Gastroesophageal sphincter (tissue), 4 donors: ENCODE measurements at regions not wholly inside any gene's neighbourhood (a gene's known extent, or its start where the extent isn't known, plus 50 kb on each side); places are given as distances from the start of the nearest gene placed in this dataset.
A peak's percentile ranks its signal among the peaks of the same experiment; 100 is the strongest.

Experiments used
- ATAC-seq: fragments of 150-250 bp; one replicate; pipeline ENCODE4 v1.9.1; 2016; ENCODE audit warnings: mild to moderate bottlenecking, moderate library complexity
- H3K27ac ChIP-seq, 4 donors: fragments of 200-600 bp; sonication (generic) in 3 of 4; 1 replicate in 3 of 4; 2 replicates in 1 of 4; pipeline ENCODE4 v1.5.1; 2016 to 2019
- H3K27me3 ChIP-seq: fragments of 200-600 bp; sonication (generic); one replicate; pipeline ENCODE4 v1.5.1; 2019
- H3K36me3 ChIP-seq, 2 donors: fragments of 200-600 bp; sonication (generic); one replicate each; pipeline ENCODE4 v1.5.1; 2019; ENCODE audit warnings: control low read depth in 1 of 2
- H3K4me1 ChIP-seq, 3 donors: fragments of 200-600 bp; sonication (generic); 1 replicate in 2 of 3; 2 replicates in 1 of 3; pipeline ENCODE4 v1.5.1; 2016 to 2019; ENCODE audit warnings: control low read depth in 2 of 3
- H3K4me3 ChIP-seq, 2 donors: fragments of 200-600 bp; sonication (generic); one replicate each; pipeline ENCODE4 v1.5.1; 2019; ENCODE audit warnings: mild to moderate bottlenecking in 1 of 2, moderate library complexity in 1 of 2
- H3K9me3 ChIP-seq, 3 donors: fragments of 200-600 bp; sonication (generic); one replicate each; pipeline ENCODE4 v1.5.1; 2017 to 2019; ENCODE audit warnings: control low read depth in 2 of 3
- EP300 ChIP-seq: sonication (generic); formaldehyde crosslinking; IDR thresholded peaks from one replicate; pipeline ENCODE4 v1.6.1; 2017; ENCODE audit warnings: antibody characterized with exemption, mild to moderate bottlenecking
- POLR2A ChIP-seq, 2 donors: fragments of 450-650 bp; IDR thresholded peaks; one replicate each; pipeline ENCODE4 v1.6.1; 2017; ENCODE audit warnings: antibody characterized with exemption in 2 of 2, mild to moderate bottlenecking in 2 of 2, moderate library complexity in 1 of 2
- POLR2AphosphoS5 ChIP-seq: sonication (generic); formaldehyde crosslinking; IDR thresholded peaks from one replicate; pipeline ENCODE4 v1.6.1; 2017; ENCODE audit warnings: antibody characterized with exemption
- WGBS, 2 donors: methylation state at CpG; one replicate each; pipeline ENCODE4 v1.1.5; 2018; ENCODE audit warnings: low coverage in 1 of 2; 5-methylcytosine and 5-hydroxymethylcytosine counted together
- TF ChIP-seq, protein P1 (sequence below), 4 experiments: fragments of 200-600 bp in 2 of 4; fragments of 450-650 bp in 2 of 4; sonication (generic) in 1 of 4; IDR thresholded peaks; one replicate each; pipeline ENCODE4 v1.5.1; 2017 to 2019; ENCODE audit warnings: antibody characterized with exemption in 4 of 4, mild to moderate bottlenecking in 2 of 4, moderate library complexity in 2 of 4

DNA sequence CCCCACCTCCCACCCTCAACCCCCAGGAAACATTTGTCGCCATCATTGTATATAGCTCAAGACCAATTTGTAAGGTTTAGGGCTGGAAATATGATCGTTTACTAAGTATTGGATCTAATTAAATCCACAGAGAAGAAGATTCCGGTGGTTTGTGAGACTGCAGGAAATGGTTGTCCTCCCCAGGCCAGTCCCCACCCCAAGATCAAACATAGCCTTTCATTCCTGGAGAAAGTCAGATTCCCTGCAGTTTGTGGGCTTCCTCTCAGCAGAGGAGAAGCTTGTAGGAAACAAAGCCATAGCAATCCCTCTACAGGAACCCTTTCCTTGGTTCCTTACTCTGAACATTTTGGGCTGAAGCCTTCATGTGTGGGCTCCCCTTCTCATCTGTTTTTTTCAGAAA, 79.2 kb upstream of the TBCA start:
- TF ChIP-seq POLR2AphosphoS5: no peak
- TF ChIP-seq, protein P1, sequence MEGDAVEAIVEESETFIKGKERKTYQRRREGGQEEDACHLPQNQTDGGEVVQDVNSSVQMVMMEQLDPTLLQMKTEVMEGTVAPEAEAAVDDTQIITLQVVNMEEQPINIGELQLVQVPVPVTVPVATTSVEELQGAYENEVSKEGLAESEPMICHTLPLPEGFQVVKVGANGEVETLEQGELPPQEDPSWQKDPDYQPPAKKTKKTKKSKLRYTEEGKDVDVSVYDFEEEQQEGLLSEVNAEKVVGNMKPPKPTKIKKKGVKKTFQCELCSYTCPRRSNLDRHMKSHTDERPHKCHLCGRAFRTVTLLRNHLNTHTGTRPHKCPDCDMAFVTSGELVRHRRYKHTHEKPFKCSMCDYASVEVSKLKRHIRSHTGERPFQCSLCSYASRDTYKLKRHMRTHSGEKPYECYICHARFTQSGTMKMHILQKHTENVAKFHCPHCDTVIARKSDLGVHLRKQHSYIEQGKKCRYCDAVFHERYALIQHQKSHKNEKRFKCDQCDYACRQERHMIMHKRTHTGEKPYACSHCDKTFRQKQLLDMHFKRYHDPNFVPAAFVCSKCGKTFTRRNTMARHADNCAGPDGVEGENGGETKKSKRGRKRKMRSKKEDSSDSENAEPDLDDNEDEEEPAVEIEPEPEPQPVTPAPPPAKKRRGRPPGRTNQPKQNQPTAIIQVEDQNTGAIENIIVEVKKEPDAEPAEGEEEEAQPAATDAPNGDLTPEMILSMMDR (IDR thresholded peaks at IDR 0.05): no peak
- TF ChIP-seq EP300: no peak
- TF ChIP-seq POLR2A (IDR thresholded peaks at IDR 0.05): no peak
- WGBS, 2 donors: 54 to 83% methylated on average over 2 to 3 of the region's 3 CpGs
- H3K9me3 ChIP-seq: no peaks in the 10 kb centered on the region
- H3K36me3 ChIP-seq: no peaks in the 10 kb centered on the region
- peaks cover 0 to 21% (median 4%) of the 10 kb centered on the region in 3 donors for H3K4me1 ChIP-seq
- no peak overlapping the region for H3K27ac ChIP-seq
- no peak for ATAC-seq
- no peak overlapping the region for H3K4me3 ChIP-seq
- H3K27me3 ChIP-seq: peaks cover 3% of the 10 kb centered on the region

DNA sequence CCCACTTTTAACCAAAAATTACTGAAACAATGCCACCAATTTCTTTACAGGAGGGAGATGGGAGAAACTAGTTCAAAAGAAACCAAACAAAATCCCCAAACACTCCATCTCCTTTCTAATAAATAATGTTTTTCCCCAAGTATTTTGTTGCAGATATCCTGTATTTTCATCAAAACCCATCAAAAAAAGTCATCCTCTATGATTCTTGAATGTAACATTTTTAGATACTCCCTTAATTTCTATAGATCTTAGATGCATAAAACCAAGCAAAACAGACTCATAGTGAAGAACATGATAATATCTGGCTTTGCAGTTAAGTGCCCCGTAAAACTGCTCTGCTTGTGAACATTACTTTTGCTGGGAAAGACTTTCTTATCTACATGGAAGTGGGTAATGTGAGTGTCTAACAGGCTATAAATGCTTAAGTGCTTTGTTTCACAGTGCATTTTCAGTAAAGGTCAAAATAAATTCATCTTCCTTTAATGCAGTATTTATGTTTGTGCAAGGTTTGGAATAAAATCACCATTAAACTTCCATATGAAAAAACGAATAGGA, 77.3 kb upstream of the TBCA start:
- TF ChIP-seq, protein P1 (IDR thresholded peaks at IDR 0.05): no peak
- TF ChIP-seq POLR2A (IDR thresholded peaks at IDR 0.05): no peak
- no peak for TF ChIP-seq EP300
- WGBS, 2 donors: 17 to 20% methylated on average over 2 of the region's 2 CpGs
- H3K27ac ChIP-seq: no peak overlapping the region
- ATAC-seq: no peak
- no peaks in the 10 kb centered on the region for H3K36me3 ChIP-seq
- H3K4me1 ChIP-seq: peaks cover 0 to 21% (median 4%) of the 10 kb centered on the region in 3 donors
- no peak overlapping the region for H3K4me3 ChIP-seq
- no peaks in the 10 kb centered on the region for H3K9me3 ChIP-seq
- H3K27me3 ChIP-seq: peaks cover 3% of the 10 kb centered on the region

DNA sequence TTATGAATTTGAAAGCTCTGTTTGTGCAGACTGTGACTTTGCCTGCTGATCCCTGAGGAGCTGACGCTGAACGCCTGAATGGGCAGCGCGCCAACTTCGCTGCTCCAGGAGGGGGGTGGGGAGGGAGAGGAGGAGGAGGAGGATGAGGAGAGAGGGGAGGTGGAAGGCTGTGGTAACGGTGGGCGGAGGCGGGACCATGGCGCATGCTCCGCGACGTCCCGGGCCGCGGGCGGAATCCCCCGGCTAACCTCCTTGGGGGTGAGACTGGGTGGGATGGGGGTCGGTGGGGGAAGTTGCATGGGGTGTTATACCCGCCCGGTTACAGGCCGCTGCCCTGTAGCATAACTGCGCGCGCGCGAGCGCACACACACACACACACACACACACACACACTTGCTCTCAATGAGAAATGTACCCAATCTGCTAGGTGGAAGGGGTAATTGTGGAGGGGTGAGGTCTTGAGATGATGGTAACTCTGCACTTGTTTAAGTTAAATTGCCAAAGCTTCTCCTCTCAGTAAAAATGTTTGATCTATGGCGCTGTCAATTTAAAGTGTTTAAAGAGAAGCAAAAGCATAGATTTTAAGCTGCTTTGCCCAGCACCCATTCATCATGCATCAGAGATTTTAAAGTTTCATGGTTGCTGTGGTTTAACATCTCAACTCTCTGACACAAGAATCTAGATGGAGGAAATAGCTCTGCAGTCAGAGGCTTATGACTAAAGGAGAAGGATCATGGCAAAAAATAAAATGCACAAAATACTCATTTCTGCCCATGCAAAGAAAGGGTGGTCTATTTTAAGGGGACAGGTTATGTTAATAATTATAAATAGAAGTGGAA, 76.6 kb upstream of the TBCA start:
- peak overlapping the region; percentile 63 for H3K4me3 ChIP-seq
- peaks cover 3% of the 10 kb centered on the region for H3K27me3 ChIP-seq
- TF ChIP-seq POLR2A (IDR thresholded peaks at IDR 0.05) (no peak), EP300 (no peak), POLR2AphosphoS5 (no peak)
- TF ChIP-seq, protein P1 (IDR thresholded peaks at IDR 0.05): no peak
- no peaks in the 10 kb centered on the region for H3K36me3 ChIP-seq
- H3K4me1 ChIP-seq: peaks cover 0 to 21% (median 4%) of the 10 kb centered on the region in 3 donors
- 2 to 8% methylated on average over 9 to 11 of the region's 28 CpGs for WGBS, 2 donors
- H3K9me3 ChIP-seq: no peaks in the 10 kb centered on the region
- H3K27ac ChIP-seq: peak overlapping the region in 2 of 4 donors; percentile 20 to 69
- ATAC-seq: peak; percentile 62

DNA sequence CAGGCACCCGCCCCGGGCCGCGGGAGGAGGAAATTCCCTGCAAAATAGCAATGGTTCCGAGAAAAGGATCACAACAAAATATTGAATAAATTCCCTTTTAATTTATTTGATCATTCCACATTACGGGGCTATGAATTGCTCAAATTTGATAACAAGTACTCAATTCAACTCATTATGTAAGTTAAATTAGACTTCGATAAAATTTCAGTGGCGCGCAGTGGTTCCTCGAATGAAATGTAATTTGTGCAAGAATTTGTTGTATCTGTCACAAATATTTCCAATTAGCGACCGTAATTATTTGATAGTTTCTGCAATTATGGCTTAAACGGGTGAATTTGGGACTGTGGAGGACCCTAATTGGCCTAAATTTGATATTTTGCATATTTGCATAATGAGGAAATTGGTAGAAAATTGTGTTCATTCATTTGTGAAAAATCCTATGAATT, 76.0 kb upstream of the TBCA start:
- Histone ChIP-seq H3K27ac (peak overlapping the region in 2 of 4 donors; percentile 36 to 69), H3K36me3 (no peaks in the 10 kb centered on the region), H3K27me3 (peaks cover 3% of the 10 kb centered on the region), H3K4me1 (peaks cover 0 to 21% (median 4%) of the 10 kb centered on the region in 3 donors), H3K9me3 (no peaks in the 10 kb centered on the region), H3K4me3 (peak overlapping the region; percentile 63)
- ATAC-seq: no peak
- TF ChIP-seq EP300: no peak
- no peak for TF ChIP-seq POLR2AphosphoS5
- no peak for TF ChIP-seq POLR2A (IDR thresholded peaks at IDR 0.05)
- TF ChIP-seq, protein P1 (IDR thresholded peaks at IDR 0.05): no peak
- WGBS, 2 donors: 2 to 3% methylated on average over 9 to 12 of the region's 13 CpGs
